ENCODE measurements at regions not wholly inside any gene's neighbourhood (a gene's known extent, or its start where the extent isn't known, plus 50 kb on each side); places are given as distances from the start of the nearest gene placed in this dataset.

DNA sequence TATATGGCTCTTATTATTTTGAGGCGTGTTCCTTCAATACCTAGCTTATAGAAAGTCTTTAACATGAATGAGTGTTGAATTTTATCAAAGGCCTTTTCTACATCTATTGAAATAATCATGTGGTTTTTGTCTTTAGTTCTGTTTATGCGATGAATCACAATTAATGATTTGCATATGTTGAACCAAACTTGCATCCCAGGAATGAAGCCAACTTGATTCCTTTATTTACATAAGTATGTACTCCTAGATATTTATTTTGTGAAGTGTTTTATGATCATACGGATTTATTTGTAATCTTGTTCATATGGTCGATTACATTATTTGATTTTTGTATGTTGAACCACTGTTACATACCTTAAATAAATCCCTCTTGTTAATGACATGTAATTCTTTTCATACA, 244.3 kb upstream of the KCND2 start:
- Mint-ChIP-seq H3K36me3 (ENCODE audit: low read depth) (no peaks in the 10 kb centered on the region), H3K4me1 (no peaks in the 10 kb centered on the region), H3K4me3 (no peak overlapping the region), H3K27ac (no peak overlapping the region), H3K9me3 (ENCODE audit: low read depth) (peaks cover 5% of the 10 kb centered on the region), H3K27me3 (no peaks in the 10 kb centered on the region)
- no peak for ATAC-seq
- intact Hi-C loops (cut with DNase I, micrococcal nuclease): no loop called here
- DNase-seq: no peak
- POLR2A ChIA-PET: no interaction called here
- CTCF ChIA-PET: no interaction called here

GRCh38 chr7:120030876-120031275, 242.1 kb upstream of the KCND2 start:
- no peaks in the 10 kb centered on the region for H3K4me1 Mint-ChIP-seq
- ChIA-PET POLR2A (no interaction called here), CTCF (no interaction called here)
- no peaks in the 10 kb centered on the region for H3K27me3 Mint-ChIP-seq
- H3K4me3 Mint-ChIP-seq: no peak overlapping the region
- H3K27ac Mint-ChIP-seq: no peak overlapping the region
- no peak for ATAC-seq
- intact Hi-C loops (cut with DNase I, micrococcal nuclease): no loop called here
- DNase-seq: no peak
- no peaks in the 10 kb centered on the region for H3K36me3 Mint-ChIP-seq (ENCODE audit: low read depth)
- H3K9me3 Mint-ChIP-seq (ENCODE audit: low read depth): peaks cover 5% of the 10 kb centered on the region

- Mint-ChIP-seq H3K4me3 (no peak overlapping the region), H3K27ac (no peak overlapping the region), H3K36me3 (ENCODE audit: low read depth) (no peaks in the 10 kb centered on the region), H3K27me3 (no peaks in the 10 kb centered on the region), H3K9me3 (ENCODE audit: low read depth) (peaks cover 15% of the 10 kb centered on the region), H3K4me1 (no peaks in the 10 kb centered on the region)
- intact Hi-C loops (cut with DNase I, micrococcal nuclease): no loop called here
- no peak for ATAC-seq
- POLR2A ChIA-PET: no interaction called here
- CTCF ChIA-PET: no interaction called here
- DNase-seq: no peak
Observed at GRCh38 chr7:120033114-120033513, 239.9 kb upstream of the KCND2 start.

DNA sequence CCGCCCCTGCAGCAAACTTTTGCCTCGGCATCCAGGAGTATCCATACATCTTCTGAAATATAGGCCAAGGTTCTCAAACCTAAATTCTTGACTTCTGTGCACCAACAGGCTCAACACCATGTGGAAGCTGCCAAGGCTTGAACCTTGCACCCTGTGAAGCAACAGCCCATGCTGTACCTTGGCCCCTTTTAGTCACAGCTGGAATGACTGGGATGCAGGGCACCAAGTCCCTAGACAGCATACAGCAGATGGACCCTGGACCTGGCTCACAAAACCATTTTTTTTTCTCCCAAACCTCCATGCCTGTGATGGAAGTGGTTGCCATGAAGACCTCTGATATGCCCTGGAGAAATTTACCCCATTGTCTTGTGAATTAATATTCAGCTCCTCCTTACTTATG, 233.8 kb upstream of the KCND2 start:
- intact Hi-C loops (cut with DNase I, micrococcal nuclease): loop anchor here in 1 of 2 experiments (5.0 kb wide), 1 partner anchor 52 kb away; no protein-coding TSS in a partner anchor
- Mint-ChIP-seq H3K4me3 (no peak overlapping the region), H3K27me3 (no peaks in the 10 kb centered on the region), H3K27ac (no peak overlapping the region), H3K9me3 (ENCODE audit: low read depth) (peaks cover 22% of the 10 kb centered on the region), H3K4me1 (no peaks in the 10 kb centered on the region), H3K36me3 (ENCODE audit: low read depth) (no peaks in the 10 kb centered on the region)
- DNase-seq (no peak), ATAC-seq (no peak)
- CTCF ChIA-PET: no interaction called here
- POLR2A ChIA-PET: no interaction called here

DNA sequence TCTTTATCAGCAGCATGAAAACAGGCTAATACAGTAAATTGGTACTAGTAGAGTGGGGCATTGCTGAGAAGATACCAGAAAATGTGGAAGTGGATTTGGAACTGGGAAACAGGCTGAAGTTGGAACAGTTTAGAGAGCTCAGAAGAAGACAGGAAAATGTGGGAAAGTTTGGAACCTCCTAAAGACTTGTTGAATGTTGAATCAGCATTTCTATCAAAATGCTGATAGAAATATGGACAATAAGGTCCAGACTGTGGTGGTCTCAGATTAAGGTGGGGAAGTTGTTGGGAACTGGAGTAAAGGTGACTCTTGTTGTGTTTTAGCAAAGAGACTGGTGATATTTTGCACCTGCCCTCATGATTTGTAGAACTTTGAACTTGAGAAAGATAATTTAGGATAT, 231.2 kb upstream of the KCND2 start:
- Mint-ChIP-seq H3K9me3 (ENCODE audit: low read depth) (peaks cover 22% of the 10 kb centered on the region), H3K27ac (no peak overlapping the region), H3K27me3 (no peaks in the 10 kb centered on the region), H3K4me1 (no peaks in the 10 kb centered on the region), H3K4me3 (no peak overlapping the region), H3K36me3 (ENCODE audit: low read depth) (no peaks in the 10 kb centered on the region)
- CTCF ChIA-PET: no interaction called here
- POLR2A ChIA-PET: no interaction called here
- ATAC-seq: no peak
- intact Hi-C loops (cut with DNase I, micrococcal nuclease): no loop called here
- no peak for DNase-seq

DNA sequence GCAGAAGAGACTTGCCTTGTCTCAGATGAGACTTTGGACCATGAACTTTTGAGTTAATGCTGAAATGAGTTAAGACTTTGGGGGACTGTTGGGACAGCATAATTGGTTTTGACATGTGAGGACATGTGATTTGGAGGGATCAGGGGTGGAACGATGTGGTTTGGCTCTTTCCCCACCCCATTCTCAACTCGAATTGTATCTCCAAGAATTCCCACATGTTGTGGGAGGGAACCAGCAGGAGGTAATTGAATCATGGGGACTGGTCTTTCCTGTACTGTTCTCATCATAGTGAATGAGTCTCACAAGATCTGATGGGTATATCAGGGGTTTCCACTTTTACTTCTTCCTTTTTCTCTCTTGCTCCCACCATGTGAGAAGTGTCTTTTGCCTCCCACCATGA, 229.7 kb upstream of the KCND2 start:
- POLR2A ChIA-PET: no interaction called here
- Mint-ChIP-seq H3K36me3 (ENCODE audit: low read depth) (no peaks in the 10 kb centered on the region), H3K27me3 (no peaks in the 10 kb centered on the region), H3K27ac (no peak overlapping the region), H3K4me1 (no peaks in the 10 kb centered on the region), H3K4me3 (no peak overlapping the region), H3K9me3 (ENCODE audit: low read depth) (peaks cover 11% of the 10 kb centered on the region)
- ATAC-seq (no peak), DNase-seq (no peak)
- intact Hi-C loops (cut with DNase I, micrococcal nuclease): no loop called here
- CTCF ChIA-PET: no interaction called here

DNA sequence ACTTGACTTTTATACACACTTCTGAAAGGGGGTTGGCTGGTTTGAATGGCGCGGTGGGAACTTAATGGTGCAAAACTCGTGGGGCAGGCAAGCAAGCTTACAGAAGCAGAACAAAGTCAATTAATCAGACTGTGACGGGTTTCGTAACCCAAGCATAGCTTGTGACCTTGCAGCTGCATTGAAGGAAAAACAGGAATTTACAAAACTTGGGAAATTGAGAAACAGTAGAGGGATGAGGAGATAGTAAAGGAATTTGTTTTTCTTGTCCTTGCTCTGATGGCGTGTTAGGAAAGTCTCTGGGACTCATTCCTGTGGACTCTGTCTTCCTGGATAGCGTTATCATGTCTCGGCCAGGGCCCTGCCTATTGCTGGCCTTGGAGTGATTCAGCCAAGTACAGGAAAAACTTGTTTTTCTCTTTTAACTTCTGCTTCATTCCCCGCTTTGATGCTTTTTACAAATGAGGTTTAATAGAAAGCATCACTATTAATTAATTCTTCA, 220.0 kb upstream of the KCND2 start:
- no peak overlapping the region for H3K4me3 Mint-ChIP-seq
- no peaks in the 10 kb centered on the region for H3K9me3 Mint-ChIP-seq (ENCODE audit: low read depth)
- no peaks in the 10 kb centered on the region for H3K36me3 Mint-ChIP-seq (ENCODE audit: low read depth)
- ChIA-PET CTCF (no interaction called here), POLR2A (no interaction called here)
- no peaks in the 10 kb centered on the region for H3K27me3 Mint-ChIP-seq
- DNase-seq (no peak), ATAC-seq (no peak)
- no peaks in the 10 kb centered on the region for H3K4me1 Mint-ChIP-seq
- no peak overlapping the region for H3K27ac Mint-ChIP-seq
- intact Hi-C loops (cut with DNase I, micrococcal nuclease): no loop called here

GRCh38 chr7:120053390-120053961, 219.5 kb upstream of the KCND2 start:
- Mint-ChIP-seq H3K27me3 (no peaks in the 10 kb centered on the region), H3K4me1 (no peaks in the 10 kb centered on the region), H3K36me3 (ENCODE audit: low read depth) (no peaks in the 10 kb centered on the region), H3K4me3 (no peak overlapping the region), H3K27ac (no peak overlapping the region), H3K9me3 (ENCODE audit: low read depth) (no peaks in the 10 kb centered on the region)
- intact Hi-C loops (cut with DNase I, micrococcal nuclease): no loop called here
- ChIA-PET CTCF (no interaction called here), POLR2A (no interaction called here)
- DNase-seq (no peak), ATAC-seq (no peak)

DNA sequence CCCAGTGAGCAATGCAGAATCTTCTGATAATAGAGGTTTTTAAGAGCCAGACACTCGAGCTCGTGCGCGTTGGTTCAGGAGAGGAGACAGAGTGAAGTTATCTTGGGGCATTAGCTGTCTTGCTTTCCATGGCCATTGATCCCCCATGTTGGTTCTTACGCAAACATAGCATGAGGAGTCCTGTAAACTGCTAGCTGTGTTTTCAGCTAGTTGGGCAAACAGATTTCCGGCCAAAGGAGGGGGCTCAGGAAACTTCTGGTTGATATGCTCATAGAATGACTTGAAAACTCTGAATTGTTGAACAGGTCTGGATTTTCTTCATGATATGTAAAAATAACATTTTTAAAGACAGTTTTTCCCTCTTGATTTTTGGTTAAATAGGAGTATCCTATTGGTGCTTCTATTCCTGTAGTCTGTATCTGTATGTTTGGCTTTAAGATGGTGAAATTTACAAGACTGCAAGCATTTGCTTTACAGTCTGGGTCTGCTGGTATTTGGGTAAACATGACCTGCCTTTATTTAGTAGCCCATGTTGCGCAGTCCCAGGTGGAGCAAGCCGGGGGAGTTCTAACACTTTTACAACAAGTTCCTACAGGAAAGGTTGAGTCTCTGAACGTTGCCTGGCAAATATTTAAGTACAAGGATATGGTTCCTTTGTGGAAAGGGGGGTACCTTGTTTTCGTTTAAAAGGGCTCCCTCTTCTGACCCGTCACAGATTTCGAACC, 218.4 kb upstream of the KCND2 start:
- ChIA-PET CTCF (interaction anchor here (0.7 kb wide), 1 partner anchor 7 kb away, joined by 4 read pairs; no protein-coding TSS in a partner anchor), POLR2A (no interaction called here)
- ATAC-seq (no peak), DNase-seq (no peak)
- Mint-ChIP-seq H3K9me3 (ENCODE audit: low read depth) (peaks cover 4% of the 10 kb centered on the region), H3K27ac (no peak overlapping the region), H3K27me3 (no peaks in the 10 kb centered on the region), H3K4me3 (no peak overlapping the region), H3K4me1 (no peaks in the 10 kb centered on the region), H3K36me3 (ENCODE audit: low read depth) (no peaks in the 10 kb centered on the region)
- intact Hi-C loops (cut with DNase I, micrococcal nuclease): no loop called here

DNA sequence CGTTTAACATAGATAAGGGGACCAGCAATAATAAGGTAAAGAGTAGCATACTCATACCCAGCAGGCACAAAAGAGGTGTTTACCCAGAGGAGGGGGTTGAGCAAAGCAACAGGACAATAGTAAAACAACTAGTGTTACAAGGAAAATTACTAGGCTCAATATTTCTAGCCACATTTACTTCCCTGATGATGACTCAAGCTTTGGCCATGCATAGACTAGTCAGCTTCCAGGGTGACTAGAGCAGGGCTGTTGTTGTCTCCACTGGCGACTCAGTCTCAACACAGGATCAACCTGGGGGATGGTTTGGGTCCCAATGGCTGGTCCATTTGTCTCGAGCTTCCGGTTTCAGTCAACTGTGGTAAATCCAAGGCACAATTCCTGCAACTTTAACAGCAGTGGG, 217.7 kb upstream of the KCND2 start:
- ATAC-seq (no peak), DNase-seq (no peak)
- no peaks in the 10 kb centered on the region for H3K27me3 Mint-ChIP-seq
- peaks cover 4% of the 10 kb centered on the region for H3K9me3 Mint-ChIP-seq (ENCODE audit: low read depth)
- no peak overlapping the region for H3K4me3 Mint-ChIP-seq
- CTCF ChIA-PET: interaction anchor here (0.7 kb wide), 2 partner anchors 8 kb away, joined by 4 read pairs; no protein-coding TSS in a partner anchor
- POLR2A ChIA-PET: no interaction called here
- no peak overlapping the region for H3K27ac Mint-ChIP-seq
- intact Hi-C loops (cut with DNase I, micrococcal nuclease): no loop called here
- H3K4me1 Mint-ChIP-seq: no peaks in the 10 kb centered on the region
- H3K36me3 Mint-ChIP-seq (ENCODE audit: low read depth): no peaks in the 10 kb centered on the region

DNA sequence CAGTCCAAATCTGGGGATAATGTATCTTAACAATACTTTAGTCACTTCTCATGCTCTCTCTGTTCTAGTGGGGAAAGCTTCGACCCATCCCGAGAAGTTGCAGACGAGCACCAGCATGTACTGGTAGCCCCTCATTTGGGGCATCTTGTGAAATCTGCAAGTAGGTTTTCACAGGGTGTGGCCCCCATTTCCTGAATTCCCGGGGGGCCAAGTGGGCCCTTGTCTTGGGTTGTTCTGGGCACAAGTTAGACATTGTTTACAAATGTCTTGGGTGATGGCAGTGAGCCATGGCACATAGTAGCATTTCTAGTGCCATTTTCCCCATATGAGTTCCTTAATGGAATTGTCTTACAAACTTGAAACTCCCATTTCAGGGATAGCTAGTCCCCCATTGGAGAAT, 216.7 kb upstream of the KCND2 start:
- Mint-ChIP-seq H3K4me1 (no peaks in the 10 kb centered on the region), H3K4me3 (no peak overlapping the region), H3K9me3 (ENCODE audit: low read depth) (peaks cover 7% of the 10 kb centered on the region), H3K27ac (no peak overlapping the region), H3K36me3 (ENCODE audit: low read depth) (no peaks in the 10 kb centered on the region), H3K27me3 (no peaks in the 10 kb centered on the region)
- ChIA-PET CTCF (interaction anchor here (0.7 kb wide), 1 partner anchor 9 kb away, joined by 4 read pairs; no protein-coding TSS in a partner anchor), POLR2A (no interaction called here)
- DNase-seq (no peak), ATAC-seq (no peak)
- intact Hi-C loops (cut with DNase I, micrococcal nuclease): no loop called here

DNA sequence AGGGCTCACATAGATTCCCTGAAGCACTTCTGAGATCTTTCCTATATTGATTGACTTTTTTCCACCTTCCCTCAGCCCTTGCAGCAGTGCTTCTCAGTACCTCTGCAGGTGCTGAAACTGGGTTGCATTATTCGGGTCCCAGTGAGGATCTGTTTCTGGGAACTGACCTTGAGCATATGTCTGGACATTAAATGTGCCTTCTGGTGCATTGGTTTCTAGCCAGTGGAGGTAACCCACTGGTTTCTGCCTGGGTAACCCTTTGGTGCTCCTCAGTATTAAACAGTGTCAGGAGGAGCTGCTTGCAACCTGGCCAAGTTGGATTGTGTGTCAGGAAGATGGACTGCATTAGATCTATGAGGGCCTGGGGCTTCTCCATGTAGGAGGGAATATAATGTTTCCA, 213.3 kb upstream of the KCND2 start:
- Mint-ChIP-seq H3K27ac (no peak overlapping the region), H3K36me3 (ENCODE audit: low read depth) (no peaks in the 10 kb centered on the region), H3K9me3 (ENCODE audit: low read depth) (peaks cover 7% of the 10 kb centered on the region), H3K4me3 (no peak overlapping the region), H3K27me3 (no peaks in the 10 kb centered on the region), H3K4me1 (no peaks in the 10 kb centered on the region)
- ChIA-PET CTCF (no interaction called here), POLR2A (no interaction called here)
- ATAC-seq (no peak), DNase-seq (no peak)
- intact Hi-C loops (cut with DNase I, micrococcal nuclease): no loop called here

All from activated CD4-positive, alpha-beta T cell treated with anti-CD3 and anti-CD28 coated beads for 36 hours (primary cell).